RWPE2 (cell line): ENCODE measurements at regions not wholly inside any gene's neighbourhood (a gene's known extent, or its start where the extent isn't known, plus 50 kb on each side); places are given as distances from the start of the nearest gene placed in this dataset.

Experiments
- ATAC-seq: fragments of 200-7000 bp; cut with Tn5 transposase; 3 replicates; pipeline ENCODE4 v1.9.1; 2021; ENCODE audit warnings: low read depth
- DNase-seq: peaks from one replicate; pipeline ENCODE4 v3.0.0-alpha.2; 2020; ENCODE audit warnings: low spot score
- H3K27ac ChIP-seq: fragments of 450-650 bp; 2 replicates; pipeline ENCODE4 v1.5.1; 2017; ENCODE audit warnings: mild to moderate bottlenecking; ENCODE audit not compliant: poor library complexity, severe bottlenecking
- H3K27me3 ChIP-seq: fragments of 250-450 bp; sonication (Bioruptor Pico); 2 replicates; pipeline ENCODE4 v1.5.1; 2021; ENCODE audit warnings: mild to moderate bottlenecking, moderate library complexity; ENCODE audit not compliant: insufficient read depth, poor library complexity, severe bottlenecking
- H3K36me3 ChIP-seq: fragments of 250-450 bp; sonication (Bioruptor Pico); 2 replicates; pipeline ENCODE4 v1.5.1; 2020; ENCODE audit warnings: low read depth, mild to moderate bottlenecking, moderate library complexity
- H3K4me1 ChIP-seq: fragments of 250-450 bp; sonication (Bioruptor Pico); 2 replicates; pipeline ENCODE4 v1.5.1; 2021; ENCODE audit warnings: mild to moderate bottlenecking, moderate library complexity; ENCODE audit not compliant: insufficient read depth, poor library complexity, severe bottlenecking
- H3K4me3 ChIP-seq: fragments of 250-450 bp; sonication (Bioruptor Pico); 2 replicates; pipeline ENCODE4 v1.5.1; 2021; ENCODE audit warnings: mild to moderate bottlenecking, moderate library complexity; ENCODE audit not compliant: severe bottlenecking
- H3K9me3 ChIP-seq: fragments of 250-450 bp; sonication (Bioruptor Pico); 2 replicates; pipeline ENCODE4 v1.5.1; 2021; ENCODE audit warnings: mild to moderate bottlenecking, moderate library complexity; ENCODE audit not compliant: severe bottlenecking
- TF ChIP-seq, protein P1 (sequence below): fragments of 450-650 bp; IDR thresholded peaks from one replicate; pipeline ENCODE4 v1.5.1; 2017; ENCODE audit warnings: mild to moderate bottlenecking, moderate library complexity; ENCODE audit not compliant: poor library complexity, severe bottlenecking

DNA sequence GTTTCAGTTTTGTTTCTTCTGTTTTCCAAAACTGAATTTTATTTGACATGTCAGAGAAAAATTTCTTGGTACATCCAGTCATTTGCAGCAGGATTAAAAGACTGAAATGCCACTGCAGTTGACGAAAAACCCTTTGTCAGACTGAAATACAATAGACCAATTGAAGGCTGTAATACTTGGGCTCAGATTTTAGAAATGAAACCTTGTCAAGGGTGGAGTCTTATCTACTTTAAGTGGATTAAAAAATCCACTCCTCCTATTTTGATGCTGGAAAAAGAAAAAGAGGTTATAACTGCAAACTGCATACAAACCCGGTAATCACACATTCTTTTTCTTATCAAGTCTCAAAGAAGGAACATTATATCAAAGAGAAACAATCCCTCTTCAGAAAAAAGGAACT, 80.2 kb upstream of the NEUROD1 start:
- ATAC-seq: no peak
- Histone ChIP-seq H3K27ac (no peak overlapping the region), H3K4me3 (no peak overlapping the region), H3K9me3 (no peaks in the 10 kb centered on the region), H3K4me1 (no peaks in the 10 kb centered on the region), H3K36me3 (no peaks in the 10 kb centered on the region), H3K27me3 (no peaks in the 10 kb centered on the region)
- TF ChIP-seq, protein P1, sequence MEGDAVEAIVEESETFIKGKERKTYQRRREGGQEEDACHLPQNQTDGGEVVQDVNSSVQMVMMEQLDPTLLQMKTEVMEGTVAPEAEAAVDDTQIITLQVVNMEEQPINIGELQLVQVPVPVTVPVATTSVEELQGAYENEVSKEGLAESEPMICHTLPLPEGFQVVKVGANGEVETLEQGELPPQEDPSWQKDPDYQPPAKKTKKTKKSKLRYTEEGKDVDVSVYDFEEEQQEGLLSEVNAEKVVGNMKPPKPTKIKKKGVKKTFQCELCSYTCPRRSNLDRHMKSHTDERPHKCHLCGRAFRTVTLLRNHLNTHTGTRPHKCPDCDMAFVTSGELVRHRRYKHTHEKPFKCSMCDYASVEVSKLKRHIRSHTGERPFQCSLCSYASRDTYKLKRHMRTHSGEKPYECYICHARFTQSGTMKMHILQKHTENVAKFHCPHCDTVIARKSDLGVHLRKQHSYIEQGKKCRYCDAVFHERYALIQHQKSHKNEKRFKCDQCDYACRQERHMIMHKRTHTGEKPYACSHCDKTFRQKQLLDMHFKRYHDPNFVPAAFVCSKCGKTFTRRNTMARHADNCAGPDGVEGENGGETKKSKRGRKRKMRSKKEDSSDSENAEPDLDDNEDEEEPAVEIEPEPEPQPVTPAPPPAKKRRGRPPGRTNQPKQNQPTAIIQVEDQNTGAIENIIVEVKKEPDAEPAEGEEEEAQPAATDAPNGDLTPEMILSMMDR: no peak
- no peak for DNase-seq

GRCh38 chr2:181761175-181761574, 80.9 kb upstream of the NEUROD1 start:
- no peaks in the 10 kb centered on the region for H3K9me3 ChIP-seq
- no peak for DNase-seq
- TF ChIP-seq, protein P1: no peak
- H3K36me3 ChIP-seq: no peaks in the 10 kb centered on the region
- ATAC-seq: no peak
- H3K27me3 ChIP-seq: no peaks in the 10 kb centered on the region
- no peak overlapping the region for H3K27ac ChIP-seq
- no peaks in the 10 kb centered on the region for H3K4me1 ChIP-seq
- no peak overlapping the region for H3K4me3 ChIP-seq

DNA sequence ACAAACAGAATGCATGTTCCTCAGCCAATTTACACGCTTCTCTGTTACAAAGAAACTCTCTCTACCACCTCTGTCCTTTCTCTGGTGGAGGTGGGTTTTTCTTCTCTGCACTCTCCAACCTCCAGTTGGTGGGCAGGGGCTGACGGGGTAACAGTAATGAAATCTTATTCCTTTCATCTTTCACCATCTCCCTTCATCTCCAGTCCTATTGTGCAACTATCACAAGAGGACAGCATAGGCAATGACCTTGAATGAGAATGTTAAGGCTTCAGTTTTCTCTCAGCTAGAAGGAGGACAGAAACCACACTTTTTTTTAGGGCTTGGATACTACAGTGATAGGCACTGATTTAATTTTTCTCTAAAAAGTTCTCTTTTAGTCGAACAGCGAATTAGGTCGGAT, 81.7 kb upstream of the NEUROD1 start:
- DNase-seq (no peak), ATAC-seq (no peak)
- TF ChIP-seq, protein P1: no peak
- no peaks in the 10 kb centered on the region for H3K27me3 ChIP-seq
- H3K9me3 ChIP-seq: no peaks in the 10 kb centered on the region
- H3K36me3 ChIP-seq: no peaks in the 10 kb centered on the region
- no peak overlapping the region for H3K27ac ChIP-seq
- H3K4me1 ChIP-seq: no peaks in the 10 kb centered on the region
- no peak overlapping the region for H3K4me3 ChIP-seq

- H3K36me3 ChIP-seq: no peaks in the 10 kb centered on the region
- TF ChIP-seq, protein P1: no peak
- no peaks in the 10 kb centered on the region for H3K27me3 ChIP-seq
- no peaks in the 10 kb centered on the region for H3K9me3 ChIP-seq
- H3K27ac ChIP-seq: no peak overlapping the region
- no peak for ATAC-seq
- no peak for DNase-seq
- H3K4me3 ChIP-seq: no peak overlapping the region
- no peaks in the 10 kb centered on the region for H3K4me1 ChIP-seq
Measured at GRCh38 chr2:181762848-181763247, 82.5 kb upstream of the NEUROD1 start.

DNA sequence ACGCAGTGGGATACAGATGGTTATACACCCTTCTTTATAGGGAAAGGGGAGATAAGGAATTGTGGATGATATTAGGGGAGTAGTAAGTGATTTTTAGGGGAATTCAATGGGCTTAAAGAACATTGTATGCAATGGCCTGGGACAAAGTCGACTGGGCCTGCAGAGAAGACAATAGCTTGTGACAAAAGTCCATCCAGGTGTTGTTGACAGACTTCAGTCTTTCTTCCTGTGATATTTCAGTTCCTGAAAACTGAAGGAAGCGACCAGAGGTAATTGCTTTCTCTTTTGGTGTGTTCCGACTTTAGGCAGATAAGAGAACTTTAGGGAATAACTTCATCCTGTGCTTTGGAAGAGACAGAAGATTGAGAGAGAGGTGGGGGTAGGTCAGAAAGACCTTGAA, 83.1 kb upstream of the NEUROD1 start:
- TF ChIP-seq, protein P1: no peak
- no peaks in the 10 kb centered on the region for H3K27me3 ChIP-seq
- no peak overlapping the region for H3K27ac ChIP-seq
- ATAC-seq (no peak), DNase-seq (no peak)
- no peaks in the 10 kb centered on the region for H3K4me1 ChIP-seq
- H3K4me3 ChIP-seq: no peak overlapping the region
- no peaks in the 10 kb centered on the region for H3K36me3 ChIP-seq
- H3K9me3 ChIP-seq: no peaks in the 10 kb centered on the region
